GM18870 (cell line): ENCODE measurements at regions not wholly inside any gene's neighbourhood (a gene's known extent, or its start where the extent isn't known, plus 50 kb on each side); places are given as distances from the start of the nearest gene placed in this dataset.

Experiments used
- ATAC-seq: cut with Tn5 transposase; IDR thresholded peaks from one replicate; pipeline ENCODE4 v1.9.1; 2021; ENCODE audit warnings: moderate library complexity; ENCODE audit not compliant: unreplicated experiment

DNA sequence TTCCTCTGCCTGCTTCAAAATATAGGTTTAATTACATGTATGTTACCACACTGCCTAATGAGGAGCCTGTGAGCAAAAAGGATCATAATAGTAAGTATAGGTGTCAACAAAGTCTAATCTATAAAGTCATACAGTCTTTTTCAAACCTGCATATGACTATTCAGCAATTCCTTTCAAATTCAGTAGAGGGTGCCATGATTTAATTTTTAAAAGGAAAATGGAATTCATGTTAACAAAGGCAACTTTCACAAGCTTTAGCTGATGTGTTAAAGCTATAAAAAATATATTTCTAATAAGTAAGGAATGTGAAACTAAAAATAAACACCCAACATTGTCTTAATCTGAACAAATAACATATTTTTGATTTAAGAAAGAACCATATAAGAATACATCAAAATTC, 52.1 kb downstream of the MPP7 start:
- no peak for ATAC-seq

DNA sequence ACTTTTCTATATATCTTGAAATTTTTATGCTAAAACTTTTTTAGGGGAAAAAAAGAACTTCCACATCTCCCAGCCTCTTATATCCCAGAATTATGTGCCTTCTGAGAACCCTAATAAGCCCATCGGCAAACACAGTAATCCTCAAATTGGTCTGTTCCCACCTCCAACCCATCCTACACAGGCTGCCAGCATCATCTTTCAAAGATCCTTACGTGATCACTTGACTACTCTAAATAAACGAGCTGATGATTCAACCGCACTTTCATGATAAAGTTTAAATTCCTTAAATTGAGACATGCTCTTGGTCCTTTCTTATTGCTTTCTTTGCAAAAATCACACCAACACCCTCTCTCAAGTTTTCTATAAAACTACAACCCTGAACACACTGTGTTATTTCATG, 52.5 kb downstream of the MPP7 start:
- no peak for ATAC-seq

- no peak for ATAC-seq
These were observed 53.4 kb downstream of the MPP7 start for GRCh38 chr10:28249512-28249911.

DNA sequence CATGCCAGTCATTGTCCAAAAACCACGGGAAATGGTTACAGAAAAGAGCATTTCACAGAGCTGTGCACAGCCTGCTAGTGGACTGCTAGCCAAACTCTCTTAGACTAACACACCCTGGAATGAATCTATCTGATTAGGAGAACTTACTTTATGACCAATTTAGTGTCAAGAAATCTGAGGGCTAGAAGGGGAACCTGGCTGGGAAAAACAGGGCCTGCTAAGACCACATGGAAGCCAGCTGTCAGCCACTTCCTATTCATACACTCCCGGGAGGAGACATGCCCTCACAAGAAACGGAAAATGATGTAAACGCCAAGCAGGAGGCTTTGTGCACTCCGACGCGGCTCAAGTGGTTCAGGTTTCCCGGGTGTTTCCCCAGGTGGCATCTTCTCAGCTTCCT, 54.8 kb downstream of the MPP7 start:
- ATAC-seq, result no peak

DNA sequence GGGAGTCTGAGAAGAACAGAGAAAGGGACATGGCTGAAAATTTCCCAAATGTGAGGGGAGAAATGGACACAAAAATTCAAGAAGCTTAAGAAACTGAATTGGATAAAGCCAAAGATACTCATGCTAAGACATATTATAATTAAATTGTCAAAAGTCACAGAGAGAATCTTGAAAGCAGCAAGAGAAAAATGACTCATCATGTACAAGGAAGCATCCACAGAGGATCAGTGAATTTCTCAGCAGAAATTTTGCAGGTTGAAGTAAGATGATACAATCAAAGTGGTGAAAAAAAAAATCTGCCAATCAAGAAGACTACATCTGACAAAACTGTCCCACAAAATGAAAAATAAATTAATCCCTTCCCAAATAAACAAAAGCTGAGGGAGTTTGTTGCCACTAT, 56.8 kb downstream of the MPP7 start:
- ATAC-seq, result no peak

DNA sequence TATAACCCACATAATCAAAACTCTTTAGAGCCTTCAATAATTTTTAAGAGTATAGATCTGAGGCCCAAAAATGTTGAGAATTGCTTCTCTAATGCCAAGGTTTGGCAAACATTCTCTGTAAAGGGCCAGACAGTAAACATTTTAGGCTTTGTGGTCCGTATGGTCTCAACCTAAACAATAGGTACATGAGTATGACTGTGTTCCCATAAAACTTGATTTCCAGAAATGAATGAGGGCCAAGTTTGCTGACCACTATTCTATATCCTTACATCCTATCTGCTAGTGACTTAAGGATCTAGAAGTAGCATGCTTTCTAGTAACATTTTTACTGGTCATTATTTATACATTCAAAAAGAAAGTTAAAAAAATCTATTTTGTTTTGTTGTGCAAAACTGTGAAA, 58.9 kb downstream of the MPP7 start:
- no peak for ATAC-seq

GRCh38 chr10:28242555-28243204, 60.2 kb downstream of the MPP7 start:
- no peak for ATAC-seq

- no peak for ATAC-seq
These were observed 61.0 kb downstream of the MPP7 start for GRCh38 chr10:28241741-28242399.

DNA sequence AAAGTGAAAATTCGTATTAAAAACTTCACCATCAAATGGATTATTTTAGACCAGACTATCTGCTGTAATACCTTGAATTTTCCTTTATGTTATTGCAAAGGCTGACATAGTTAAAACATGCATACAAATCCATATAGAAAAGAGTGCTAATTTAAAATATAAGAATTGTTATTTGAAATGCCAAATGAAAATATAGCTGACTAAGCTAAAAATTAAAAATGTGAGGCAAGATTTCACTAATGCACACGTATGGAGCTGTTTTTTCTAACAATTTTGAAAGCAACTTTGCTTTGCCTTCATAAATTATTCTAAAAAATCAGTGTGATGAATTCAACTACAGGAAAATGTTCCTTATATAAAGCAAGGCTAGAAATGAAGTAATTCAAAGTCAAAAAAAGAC, 62.5 kb downstream of the MPP7 start:
- no peak for ATAC-seq

DNA sequence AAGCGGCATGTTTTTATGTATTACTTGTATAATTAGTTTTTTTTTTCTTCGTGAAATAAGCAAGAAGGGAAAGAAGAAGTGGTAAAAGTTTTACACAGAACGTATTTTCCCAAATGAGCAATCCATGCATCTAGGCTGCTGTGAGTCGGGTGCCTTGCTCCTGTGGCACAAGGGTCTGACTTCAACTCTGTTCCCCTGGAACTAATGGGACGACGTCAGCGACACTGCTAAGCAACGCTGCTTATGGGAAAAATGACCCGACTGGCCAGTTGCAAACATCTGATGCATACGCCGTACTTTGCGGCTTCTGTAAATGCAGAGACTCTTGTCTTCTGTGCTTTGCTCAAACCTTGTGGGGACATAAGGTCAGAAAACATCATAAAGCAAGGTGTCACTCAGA, 66.3 kb downstream of the MPP7 start:
- ATAC-seq, result no peak

- no peak for ATAC-seq
These were observed 82.1 kb downstream of the MPP7 start for GRCh38 chr10:28220811-28221210.

GRCh38 chr10:28219251-28219650, 83.6 kb downstream of the MPP7 start:
- no peak for ATAC-seq

- no peak for ATAC-seq
These were observed 85.0 kb downstream of the MPP7 start for GRCh38 chr10:28217848-28218247.

GRCh38 chr10:28215930-28216329, 86.9 kb downstream of the MPP7 start:
- no peak for ATAC-seq

GRCh38 chr10:28214219-28214618, 88.6 kb downstream of the MPP7 start:
- ATAC-seq, result no peak

GRCh38 chr10:28211759-28212158, 91.1 kb downstream of the MPP7 start:
- ATAC-seq, result no peak

DNA sequence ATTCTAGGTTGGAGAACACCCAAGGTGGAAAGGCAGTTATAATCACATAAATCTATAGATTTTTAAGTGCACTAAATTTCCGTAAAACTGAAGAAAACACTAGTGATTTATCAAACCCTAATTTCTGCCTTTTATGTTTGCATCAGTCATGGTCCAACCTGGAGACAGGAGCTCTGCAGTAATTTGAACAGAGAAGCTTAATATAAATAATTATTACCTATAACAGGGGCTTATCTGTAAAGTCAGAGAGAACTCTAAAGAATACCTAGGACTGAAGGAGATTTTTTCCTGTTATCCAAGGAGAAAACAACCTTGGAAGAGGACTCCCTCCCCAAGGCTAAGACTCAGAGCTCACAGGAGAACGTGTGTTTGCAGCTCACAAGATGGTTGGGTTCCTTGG, 95.1 kb downstream of the MPP7 start:
- no peak for ATAC-seq

GRCh38 chr10:28202941-28203352, 99.9 kb downstream of the MPP7 start:
- ATAC-seq, result no peak

DNA sequence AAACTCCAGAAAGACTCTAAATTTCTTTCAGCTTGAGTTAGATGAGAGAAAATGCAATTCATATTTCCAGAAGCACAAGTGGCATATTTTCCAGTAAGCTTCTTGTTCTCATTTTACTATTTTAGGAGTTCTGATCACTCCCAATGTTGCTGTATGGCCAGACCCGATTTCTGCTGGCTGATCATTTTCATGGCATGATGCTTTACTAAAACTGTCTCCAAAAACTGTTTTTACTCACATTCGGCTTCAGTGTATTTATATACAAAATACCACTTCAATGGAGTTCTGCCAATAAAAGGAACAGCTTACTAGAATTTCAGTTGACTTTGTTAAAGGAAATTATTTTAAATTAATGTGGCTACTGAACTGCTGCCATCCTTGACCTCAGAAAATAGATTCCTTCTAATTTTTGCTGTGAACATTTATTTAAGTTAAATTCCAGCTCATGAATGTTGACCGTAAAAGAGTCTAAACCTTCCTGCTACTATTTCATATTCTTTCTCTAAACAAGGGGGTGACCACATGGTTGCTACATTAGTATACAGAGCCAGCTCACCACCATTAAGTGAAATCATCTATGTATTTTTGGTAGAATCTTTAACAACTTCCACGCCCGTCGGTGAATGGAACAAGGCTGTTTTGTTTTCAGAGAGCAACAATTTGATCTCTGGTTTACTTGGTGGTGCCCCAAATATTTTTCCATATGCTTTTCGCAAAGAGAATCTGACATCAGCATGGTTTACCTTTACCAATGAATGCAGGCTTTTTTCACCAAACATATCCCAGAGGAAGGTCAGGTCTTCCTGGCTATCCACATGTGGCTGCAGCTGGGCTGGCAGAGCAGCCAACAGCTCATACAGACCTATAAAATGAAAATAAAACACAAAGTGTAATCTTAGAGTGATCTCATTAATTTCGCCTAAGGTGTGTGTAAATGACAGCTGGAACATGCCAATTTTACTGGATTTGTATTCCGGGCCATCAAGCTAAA, 101.2 kb downstream of the MPP7 start:
- ATAC-seq, result no peak

DNA sequence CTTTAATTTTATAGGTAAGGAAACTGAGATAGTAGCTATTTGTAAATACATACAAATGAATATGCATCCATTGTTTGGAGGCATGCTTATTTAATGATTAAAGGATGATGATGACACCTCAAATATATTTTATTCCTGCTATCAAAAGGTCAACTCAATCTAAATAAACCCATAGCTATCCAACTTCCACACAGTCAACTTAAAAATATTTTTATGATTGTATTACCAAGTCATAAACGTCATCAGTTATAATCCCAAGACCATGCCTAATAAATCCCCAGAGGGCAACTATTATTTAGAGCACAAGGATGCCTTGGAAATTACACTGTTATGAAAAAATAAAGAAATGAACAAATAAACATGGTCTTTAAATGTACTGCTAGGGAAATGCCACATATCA, 102.1 kb downstream of the MPP7 start:
- no peak for ATAC-seq

- ATAC-seq, result no peak
These were observed 102.9 kb downstream of the MPP7 start for GRCh38 chr10:28199941-28200340.

- ATAC-seq, result no peak
These were observed 112.7 kb downstream of the MPP7 start for GRCh38 chr10:28190196-28190595.
